Fibroblast of the aortic adventitia (primary cell): ENCODE measurements at regions not wholly inside any gene's neighbourhood (a gene's known extent, or its start where the extent isn't known, plus 50 kb on each side); places are given as distances from the start of the nearest gene placed in this dataset.

Experiments used
- DNase-seq: peaks from one replicate; pipeline ENCODE4 v3.0.0-alpha.2; 2010; ENCODE audit warnings: low read depth
- H3K4me3 ChIP-seq: 2 replicates; pipeline ENCODE4 v1.5.1; 2011; ENCODE audit warnings: low read depth, mild to moderate bottlenecking, control low read depth, low read length, moderate library complexity
- CTCF ChIP-seq: IDR thresholded peaks from 2 replicates; pipeline ENCODE4 v1.5.1; 2011; ENCODE audit warnings: mild to moderate bottlenecking, low read length, control low read depth, inconsistent platforms; ENCODE audit not compliant: insufficient read depth

GRCh38 chr18:40849886-40850285, 1105.1 kb upstream of the PIK3C3 start:
- TF ChIP-seq CTCF: no peak
- no peak overlapping the region for H3K4me3 ChIP-seq
- DNase-seq: peak; percentile 34

- no peak overlapping the region for H3K4me3 ChIP-seq
- DNase-seq: peak; percentile 11
- TF ChIP-seq CTCF: no peak
Measured at GRCh38 chr18:40841467-40841866, 1113.6 kb upstream of the PIK3C3 start.

GRCh38 chr18:40841063-40841462, 1114.0 kb upstream of the PIK3C3 start:
- no peak for TF ChIP-seq CTCF
- no peak for DNase-seq
- H3K4me3 ChIP-seq: no peak overlapping the region

- no peak for DNase-seq
- H3K4me3 ChIP-seq: no peak overlapping the region
- TF ChIP-seq CTCF: no peak
Measured at GRCh38 chr18:40832362-40832761, 1122.7 kb upstream of the PIK3C3 start.

- H3K4me3 ChIP-seq: no peak overlapping the region
- no peak for TF ChIP-seq CTCF
- DNase-seq: no peak
Measured at GRCh38 chr18:40824291-40824690, 1130.7 kb upstream of the PIK3C3 start.

- no peak overlapping the region for H3K4me3 ChIP-seq
- TF ChIP-seq CTCF: no peak
- no peak for DNase-seq
Measured at GRCh38 chr18:40821596-40822243, 1133.3 kb upstream of the PIK3C3 start.

- no peak overlapping the region for H3K4me3 ChIP-seq
- no peak for DNase-seq
- no peak for TF ChIP-seq CTCF
Measured at GRCh38 chr18:40812981-40813515, 1142.0 kb upstream of the PIK3C3 start.
